PC-9 (cell line): ENCODE measurements at regions not wholly inside any gene's neighbourhood (a gene's known extent, or its start where the extent isn't known, plus 50 kb on each side); places are given as distances from the start of the nearest gene placed in this dataset.

Experiments
- BruUV-seq: library from RNA; stranded (reverse); fragments of 400-500 nt; replicated peaks from 2 replicates; lab custom pipeline; 2021; lab: Mats Ljungman, UMichigan
- CTCF ChIA-PET: fragments of 300-600 bp; sonication (Branson Sonifier 250); formaldehyde crosslinking; loops from one replicate; lab custom pipeline; 2022; ENCODE audit warnings: antibody characterized with exemption; lab: Charles Lee
- POLR2A ChIA-PET: fragments of 300-600 bp; sonication (Branson Sonifier 250); formaldehyde crosslinking; loops from one replicate; lab custom pipeline; 2022; ENCODE audit warnings: antibody characterized with exemption; ENCODE audit not compliant: unreplicated experiment; lab: Charles Lee
- DNase-seq, 2 experiments: peaks; one replicate each; pipeline versions ENCODE4 v3.0.0 to v3.0.0-alpha.2; 2015 to 2022; ENCODE audit warnings: mixed read lengths in 1 of 2
- H2AFZ ChIP-seq: fragments of 200-600 bp; sonication (generic); 2 replicates; pipeline ENCODE4 v1.8.1; 2017; ENCODE audit warnings: antibody characterized with exemption
- H3F3A ChIP-seq: fragments of 200-600 bp; sonication (generic); 2 replicates; pipeline ENCODE4 v1.8.1; 2017; ENCODE audit warnings: antibody characterized with exemption, mild to moderate bottlenecking, low read depth; ENCODE audit not compliant: insufficient read depth
- H3K27ac ChIP-seq: fragments of 200-600 bp; sonication (generic); 2 replicates; pipeline ENCODE4 v1.6.1; 2016; ENCODE audit warnings: mixed run types
- H3K27me3 ChIP-seq: fragments of 200-600 bp; sonication (generic); 2 replicates; pipeline ENCODE4 v1.6.1; 2016; ENCODE audit warnings: low read depth, mixed run types; ENCODE audit not compliant: insufficient read depth
- H3K36me3 ChIP-seq: fragments of 200-600 bp; sonication (generic); 2 replicates; pipeline ENCODE4 v1.6.1; 2016; ENCODE audit warnings: low read depth, mixed run types
- H3K4me1 ChIP-seq: fragments of 200-600 bp; sonication (generic); replicated peaks from 2 replicates; pipeline ENCODE4 v1.6.1; 2016; ENCODE audit warnings: mixed run types; ENCODE audit not compliant: insufficient read depth
- H3K4me2 ChIP-seq: fragments of 200-600 bp; sonication (generic); 2 replicates; pipeline ENCODE4 v1.6.1; 2017; ENCODE audit warnings: mixed run types
- H3K4me3 ChIP-seq: fragments of 200-600 bp; sonication (generic); 2 replicates; pipeline ENCODE4 v1.6.1; 2016; ENCODE audit warnings: mixed run types
- H3K79me2 ChIP-seq: fragments of 200-600 bp; sonication (generic); 2 replicates; pipeline ENCODE4 v1.6.1; 2017; ENCODE audit warnings: low read depth, mixed run types
- H3K9me2 ChIP-seq: fragments of 200-600 bp; sonication (generic); 2 replicates; pipeline ENCODE4 v1.8.1; 2017; ENCODE audit warnings: mild to moderate bottlenecking; ENCODE audit not compliant: insufficient read depth
- H3K9me3 ChIP-seq: fragments of 200-600 bp; sonication (generic); 2 replicates; pipeline ENCODE4 v1.8.1; 2016; ENCODE audit warnings: low read depth; ENCODE audit not compliant: insufficient read depth
- H4K20me1 ChIP-seq: fragments of 200-600 bp; sonication (generic); 2 replicates; pipeline ENCODE4 v1.8.1; 2017; ENCODE audit not compliant: insufficient read depth
- EZH2 ChIP-seq: fragments of 200-600 bp; sonication (generic); IDR thresholded peaks from 2 replicates; pipeline ENCODE4 v1.8.0; 2017; ENCODE audit warnings: antibody characterized with exemption, low read depth
- intact Hi-C: fragments of 100-400 bp; cut with micrococcal nuclease; formaldehyde crosslinking; loops from one replicate; pipeline ENCODE4 v1.10.0; 2022; ENCODE audit not compliant: unreplicated experiment
- TF ChIP-seq, protein P1 (sequence below): fragments of 200-600 bp; sonication (generic); conservative IDR thresholded peaks from 2 replicates; pipeline ENCODE4 v1.6.1; 2017; ENCODE audit warnings: mixed run types, antibody characterized with exemption, mild to moderate bottlenecking, moderate library complexity

DNA sequence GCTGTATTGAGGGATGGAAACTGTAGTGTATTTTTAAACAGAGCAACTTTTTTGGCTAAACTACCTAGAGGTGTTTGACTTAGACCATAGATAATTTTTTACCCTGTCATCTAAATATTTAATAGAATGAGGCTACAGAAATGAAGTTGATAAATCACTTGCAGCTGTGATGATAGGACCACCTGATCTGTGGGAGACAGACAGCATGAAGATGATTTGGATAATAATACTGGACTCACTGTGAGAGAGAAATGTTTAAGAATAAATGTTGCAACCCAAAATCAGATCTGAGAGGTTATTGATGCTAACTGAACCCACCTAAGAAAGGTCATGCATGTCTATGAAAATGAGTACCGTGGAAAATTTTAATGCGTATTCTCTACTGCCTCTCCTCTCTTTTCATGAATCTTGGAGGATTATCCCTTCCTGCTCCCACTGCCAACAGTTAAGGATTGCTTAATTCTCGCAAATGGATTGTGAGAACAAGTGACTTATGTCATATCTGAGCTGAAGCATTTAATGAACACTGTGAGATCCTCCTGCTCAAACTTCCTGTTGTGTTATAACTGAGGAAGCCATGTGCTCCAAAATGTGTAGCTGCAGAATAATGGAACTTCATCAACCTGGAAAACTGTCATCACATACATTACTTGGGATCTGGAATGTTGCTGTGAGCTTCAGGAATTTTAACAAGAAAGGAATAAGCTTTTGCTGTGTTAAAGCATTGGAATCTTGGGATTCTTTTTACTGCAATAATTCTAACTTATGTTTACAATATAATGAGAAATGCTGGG is 617.9 kb upstream of the CDH18 start:
- Histone ChIP-seq H3K79me2 (no peaks in the 10 kb centered on the region), H3F3A (no peaks in the 10 kb centered on the region), H3K36me3 (no peaks in the 10 kb centered on the region), H3K4me2 (no peak overlapping the region), H3K4me3 (no peak overlapping the region), H3K9me3 (no peaks in the 10 kb centered on the region), H4K20me1 (no peaks in the 10 kb centered on the region), H3K4me1 (no peaks in the 10 kb centered on the region), H3K9me2 (no peaks in the 10 kb centered on the region), H3K27me3 (no peaks in the 10 kb centered on the region), H3K27ac (no peak overlapping the region), H2AFZ (no peak overlapping the region)
- ChIA-PET POLR2A (no interaction called here), CTCF (no interaction called here)
- intact Hi-C loops = no loop called here
- TF ChIP-seq EZH2 = no peak
- TF ChIP-seq, protein P1, sequence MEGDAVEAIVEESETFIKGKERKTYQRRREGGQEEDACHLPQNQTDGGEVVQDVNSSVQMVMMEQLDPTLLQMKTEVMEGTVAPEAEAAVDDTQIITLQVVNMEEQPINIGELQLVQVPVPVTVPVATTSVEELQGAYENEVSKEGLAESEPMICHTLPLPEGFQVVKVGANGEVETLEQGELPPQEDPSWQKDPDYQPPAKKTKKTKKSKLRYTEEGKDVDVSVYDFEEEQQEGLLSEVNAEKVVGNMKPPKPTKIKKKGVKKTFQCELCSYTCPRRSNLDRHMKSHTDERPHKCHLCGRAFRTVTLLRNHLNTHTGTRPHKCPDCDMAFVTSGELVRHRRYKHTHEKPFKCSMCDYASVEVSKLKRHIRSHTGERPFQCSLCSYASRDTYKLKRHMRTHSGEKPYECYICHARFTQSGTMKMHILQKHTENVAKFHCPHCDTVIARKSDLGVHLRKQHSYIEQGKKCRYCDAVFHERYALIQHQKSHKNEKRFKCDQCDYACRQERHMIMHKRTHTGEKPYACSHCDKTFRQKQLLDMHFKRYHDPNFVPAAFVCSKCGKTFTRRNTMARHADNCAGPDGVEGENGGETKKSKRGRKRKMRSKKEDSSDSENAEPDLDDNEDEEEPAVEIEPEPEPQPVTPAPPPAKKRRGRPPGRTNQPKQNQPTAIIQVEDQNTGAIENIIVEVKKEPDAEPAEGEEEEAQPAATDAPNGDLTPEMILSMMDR = no peak
- no peak for DNase-seq
- no TSS peak for BruUV-seq

DNA sequence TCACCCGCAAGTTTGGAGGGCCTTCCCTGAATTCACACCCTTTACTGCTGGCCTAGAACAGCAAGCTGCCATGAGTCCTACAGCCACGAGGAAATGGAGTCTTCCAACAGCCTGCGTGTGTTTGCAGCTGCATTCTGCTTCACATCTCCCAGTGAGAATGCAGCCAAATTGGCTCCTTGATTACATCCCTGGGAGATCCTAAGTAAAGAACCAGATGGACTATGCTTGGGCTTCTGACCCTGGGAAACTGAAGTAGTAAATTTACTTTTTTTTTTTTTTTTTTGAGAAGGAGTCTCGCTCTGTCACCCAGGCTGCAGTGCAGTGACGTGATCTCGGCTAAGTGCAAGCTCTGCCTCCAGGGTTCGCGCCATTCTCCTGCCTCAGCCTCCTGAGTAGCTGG is 617.0 kb upstream of the CDH18 start:
- no peaks in the 10 kb centered on the region for H3K4me1 ChIP-seq
- no peak overlapping the region for H2AFZ ChIP-seq
- H3K27me3 ChIP-seq = no peaks in the 10 kb centered on the region
- H3K36me3 ChIP-seq = no peaks in the 10 kb centered on the region
- no peaks in the 10 kb centered on the region for H3F3A ChIP-seq
- H3K4me2 ChIP-seq = no peak overlapping the region
- intact Hi-C loops = no loop called here
- CTCF ChIA-PET = no interaction called here
- BruUV-seq = no TSS peak
- DNase-seq = no peak
- no peaks in the 10 kb centered on the region for H3K9me3 ChIP-seq
- H3K27ac ChIP-seq = no peak overlapping the region
- no peaks in the 10 kb centered on the region for H3K9me2 ChIP-seq
- no peak overlapping the region for H3K4me3 ChIP-seq
- POLR2A ChIA-PET = no interaction called here
- TF ChIP-seq, protein P1 = no peak
- no peak for TF ChIP-seq EZH2
- H4K20me1 ChIP-seq = no peaks in the 10 kb centered on the region
- no peaks in the 10 kb centered on the region for H3K79me2 ChIP-seq

DNA sequence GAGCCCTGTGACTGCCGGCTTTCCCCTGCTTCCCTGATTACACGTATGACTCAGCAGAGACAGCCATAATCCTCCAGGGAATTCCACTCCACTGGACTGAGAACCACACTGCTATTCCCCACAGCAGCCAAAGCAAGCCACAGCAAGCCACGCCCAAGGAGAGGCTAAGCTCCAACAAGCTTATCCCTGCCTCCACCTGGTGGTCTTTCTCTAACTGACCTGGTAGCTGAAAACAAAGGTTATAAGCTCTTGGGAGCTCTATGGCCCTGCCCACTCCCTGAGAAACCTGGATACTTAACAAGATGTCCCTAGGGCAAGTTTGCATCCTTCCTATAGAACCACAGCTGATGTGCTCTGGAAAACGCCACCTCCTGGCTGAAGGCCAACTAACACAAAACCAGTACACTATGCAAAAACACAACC is 613.7 kb upstream of the CDH18 start:
- Histone ChIP-seq H3F3A (no peaks in the 10 kb centered on the region), H4K20me1 (no peaks in the 10 kb centered on the region), H3K36me3 (no peaks in the 10 kb centered on the region), H3K79me2 (no peaks in the 10 kb centered on the region), H3K4me2 (no peak overlapping the region), H3K4me3 (no peak overlapping the region), H3K9me2 (no peaks in the 10 kb centered on the region), H3K9me3 (no peaks in the 10 kb centered on the region), H2AFZ (no peak overlapping the region), H3K4me1 (no peaks in the 10 kb centered on the region), H3K27ac (no peak overlapping the region), H3K27me3 (no peaks in the 10 kb centered on the region)
- no peak for TF ChIP-seq EZH2
- TF ChIP-seq, protein P1 = no peak
- ChIA-PET POLR2A (no interaction called here), CTCF (no interaction called here)
- BruUV-seq = no TSS peak
- intact Hi-C loops = no loop called here
- peak in 1 of 2 experiments; percentile 16 for DNase-seq
